ENCODE measurements at regions not wholly inside any gene's neighbourhood (a gene's known extent, or its start where the extent isn't known, plus 50 kb on each side); places are given as distances from the start of the nearest gene placed in this dataset.

DNA sequence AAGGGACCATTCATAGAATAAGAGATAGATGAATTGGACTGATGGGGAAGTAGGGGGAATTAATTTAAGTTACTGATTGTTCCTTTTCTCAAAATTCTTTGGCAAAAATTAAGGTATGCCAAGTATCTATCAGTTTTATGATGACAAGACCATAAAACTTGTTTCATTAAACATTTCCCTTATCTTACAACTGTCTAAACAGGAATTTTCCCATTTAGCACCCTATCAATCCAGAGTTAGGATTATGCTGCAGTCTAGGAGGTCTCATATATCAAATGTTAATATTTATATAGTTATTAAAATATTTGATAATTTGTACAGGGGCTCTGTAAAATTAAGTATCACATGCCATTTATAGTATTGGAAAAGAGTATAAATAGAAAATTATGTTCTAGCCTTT lies 51.5 kb upstream of the ARID1B start:
- DNase-seq (ENCODE audit: low read depth in 4 of 6, low spot score in 6 of 6): no peak
- no peaks in the 10 kb centered on the region for H3K9me3 ChIP-seq (ENCODE audit: control insufficient read depth, insufficient read depth, low read length)
- peaks cover 6% of the 10 kb centered on the region for H3K4me1 ChIP-seq (ENCODE audit: control insufficient read depth, insufficient read depth, low read length)
- H3K27ac ChIP-seq (ENCODE audit: low read depth, low read length): no peak overlapping the region
- no peak overlapping the region for H3K4me3 ChIP-seq (ENCODE audit: low read depth, low read length)
- no peaks in the 10 kb centered on the region for H3K27me3 ChIP-seq (ENCODE audit: control insufficient read depth, insufficient read depth, low read length)
- no peaks in the 10 kb centered on the region for H3K36me3 ChIP-seq (ENCODE audit: control insufficient read depth, insufficient read depth, low read length)

DNA sequence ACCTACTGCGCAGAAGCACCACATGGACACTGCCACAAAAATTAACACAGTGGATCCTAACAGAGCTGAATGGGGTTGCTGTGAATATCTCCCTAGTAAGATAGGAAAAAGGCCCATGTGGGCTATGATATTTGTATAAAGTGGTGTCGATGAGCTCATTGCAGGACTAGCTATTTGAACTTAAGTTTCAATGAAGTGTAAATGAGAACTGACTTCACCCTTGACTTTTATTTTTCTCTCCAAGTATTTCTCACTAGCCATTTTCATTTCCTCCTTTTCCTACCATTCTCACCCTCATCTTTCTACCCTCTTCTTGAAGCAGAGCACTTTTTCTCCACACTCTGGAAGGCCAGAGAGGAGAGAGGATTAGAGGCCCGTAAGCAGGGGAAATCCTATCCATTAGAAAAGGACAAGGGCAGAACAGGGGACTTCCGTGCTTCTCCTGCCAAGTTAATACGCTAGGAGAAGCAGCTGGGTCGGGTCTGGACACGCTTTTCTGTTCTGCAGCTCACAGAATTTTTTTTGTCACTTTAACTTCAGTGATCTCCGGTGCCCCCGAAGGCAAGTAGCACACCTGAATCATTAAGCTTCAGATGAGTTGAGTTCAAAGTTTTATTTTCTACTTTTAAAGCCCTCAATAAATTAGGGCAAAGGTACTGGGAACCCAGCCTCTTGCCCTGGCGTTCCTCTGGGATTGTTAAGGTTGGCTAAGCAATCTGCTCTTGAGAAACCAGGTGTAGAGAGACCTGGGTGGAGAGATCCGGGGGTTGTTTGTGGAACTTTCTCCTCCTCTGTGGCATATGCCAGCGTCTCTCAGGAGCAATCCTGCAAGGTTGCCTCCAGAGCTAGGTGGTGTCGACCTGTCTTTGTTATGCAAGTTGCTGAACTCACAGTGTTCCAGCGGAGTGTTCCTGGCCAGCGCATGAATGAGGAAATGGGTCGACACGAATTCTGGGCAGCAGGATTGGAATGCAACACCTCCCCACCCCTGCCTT lies 56.2 kb upstream of the ARID1B start:
- Histone ChIP-seq H3K27me3 (ENCODE audit: control insufficient read depth, insufficient read depth, low read length) (no peaks in the 10 kb centered on the region), H3K36me3 (ENCODE audit: control insufficient read depth, insufficient read depth, low read length) (no peaks in the 10 kb centered on the region), H3K27ac (ENCODE audit: low read depth, low read length) (peak overlapping the region; percentile 62), H3K9me3 (ENCODE audit: control insufficient read depth, insufficient read depth, low read length) (no peaks in the 10 kb centered on the region), H3K4me1 (ENCODE audit: control insufficient read depth, insufficient read depth, low read length) (peaks cover 18% of the 10 kb centered on the region), H3K4me3 (ENCODE audit: low read depth, low read length) (no peak overlapping the region)
- DNase-seq (ENCODE audit: low read depth in 4 of 6, low spot score in 6 of 6): no peak
- 57% methylated on average over 11 of the region's 17 CpGs for WGBS (ENCODE audit: insufficient coverage)

DNA sequence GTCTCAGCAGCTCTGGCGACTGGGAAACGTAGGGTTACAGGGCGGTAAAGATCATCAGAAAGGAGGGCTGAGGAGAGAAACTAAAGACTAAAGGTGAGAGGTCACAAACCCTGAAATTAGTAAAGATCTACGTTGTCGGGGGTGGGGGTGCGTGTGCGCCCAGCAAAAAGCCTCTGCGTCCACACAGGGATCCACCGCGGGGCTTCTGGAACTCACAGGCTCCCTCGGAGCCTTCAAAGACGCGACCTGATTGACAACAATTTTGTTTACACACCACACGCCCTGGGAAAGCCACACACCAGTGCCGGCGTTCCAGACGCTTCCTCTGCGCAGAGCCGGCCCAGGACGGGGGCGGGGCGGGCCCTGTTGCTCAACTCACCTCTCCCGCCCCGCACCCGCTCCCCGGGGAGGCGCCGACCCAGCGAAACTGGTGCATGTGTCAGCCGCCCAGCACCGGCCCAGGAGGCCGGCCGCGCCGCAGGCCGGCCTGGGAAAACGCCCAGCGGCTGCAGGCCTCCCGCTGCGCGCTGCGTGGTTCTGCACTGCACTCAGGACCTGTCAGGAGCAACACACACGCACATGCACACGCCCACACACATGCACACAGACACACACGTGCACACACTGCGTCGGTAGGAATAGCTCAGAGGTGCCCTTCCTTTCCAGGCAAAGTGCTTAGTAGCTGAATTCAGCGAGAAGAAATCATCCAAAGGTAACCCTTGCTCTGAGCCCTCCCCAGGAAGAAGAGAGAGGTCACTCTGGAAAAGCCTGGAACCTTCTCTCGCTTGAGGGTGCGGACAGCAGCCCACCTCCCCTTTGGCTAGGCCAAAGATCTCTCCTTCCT lies 57.2 kb upstream of the ARID1B start:
- H3K27ac ChIP-seq (ENCODE audit: low read depth, low read length): peak overlapping the region; percentile 62
- DNase-seq (ENCODE audit: low read depth in 4 of 6, low spot score in 6 of 6): peak in 3 of 6 donors; percentile 9 to 61 (median 53)
- no peaks in the 10 kb centered on the region for H3K9me3 ChIP-seq (ENCODE audit: control insufficient read depth, insufficient read depth, low read length)
- peaks cover 18% of the 10 kb centered on the region for H3K4me1 ChIP-seq (ENCODE audit: control insufficient read depth, insufficient read depth, low read length)
- H3K36me3 ChIP-seq (ENCODE audit: control insufficient read depth, insufficient read depth, low read length): no peaks in the 10 kb centered on the region
- no peak overlapping the region for H3K4me3 ChIP-seq (ENCODE audit: low read depth, low read length)
- no peaks in the 10 kb centered on the region for H3K27me3 ChIP-seq (ENCODE audit: control insufficient read depth, insufficient read depth, low read length)
- WGBS (ENCODE audit: insufficient coverage): 25% methylated on average over 49 of the region's 50 CpGs

DNA sequence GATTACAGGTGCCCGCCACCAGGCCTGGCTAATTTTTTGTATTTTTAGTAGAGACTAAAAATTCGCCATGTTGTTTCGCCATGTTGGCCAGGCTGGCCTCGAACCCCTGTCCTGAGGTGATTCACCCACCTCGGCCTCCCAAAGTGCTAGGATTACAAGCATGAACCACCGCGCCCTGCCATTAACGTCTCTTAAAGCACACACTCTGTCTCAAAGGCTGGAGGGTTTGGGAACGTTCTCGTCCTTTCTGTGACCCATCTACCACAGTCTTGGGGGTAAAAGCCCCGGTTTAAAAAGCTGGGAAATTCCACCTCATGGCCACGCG lies 57.8 kb upstream of the ARID1B start:
- DNase-seq (ENCODE audit: low read depth in 4 of 6, low spot score in 6 of 6): no peak
- H3K4me3 ChIP-seq (ENCODE audit: low read depth, low read length): no peak overlapping the region
- no peak overlapping the region for H3K27ac ChIP-seq (ENCODE audit: low read depth, low read length)
- no peaks in the 10 kb centered on the region for H3K9me3 ChIP-seq (ENCODE audit: control insufficient read depth, insufficient read depth, low read length)
- H3K36me3 ChIP-seq (ENCODE audit: control insufficient read depth, insufficient read depth, low read length): no peaks in the 10 kb centered on the region
- WGBS (ENCODE audit: insufficient coverage): 88% methylated on average over 9 of the region's 13 CpGs
- peaks cover 18% of the 10 kb centered on the region for H3K4me1 ChIP-seq (ENCODE audit: control insufficient read depth, insufficient read depth, low read length)
- no peaks in the 10 kb centered on the region for H3K27me3 ChIP-seq (ENCODE audit: control insufficient read depth, insufficient read depth, low read length)

DNA sequence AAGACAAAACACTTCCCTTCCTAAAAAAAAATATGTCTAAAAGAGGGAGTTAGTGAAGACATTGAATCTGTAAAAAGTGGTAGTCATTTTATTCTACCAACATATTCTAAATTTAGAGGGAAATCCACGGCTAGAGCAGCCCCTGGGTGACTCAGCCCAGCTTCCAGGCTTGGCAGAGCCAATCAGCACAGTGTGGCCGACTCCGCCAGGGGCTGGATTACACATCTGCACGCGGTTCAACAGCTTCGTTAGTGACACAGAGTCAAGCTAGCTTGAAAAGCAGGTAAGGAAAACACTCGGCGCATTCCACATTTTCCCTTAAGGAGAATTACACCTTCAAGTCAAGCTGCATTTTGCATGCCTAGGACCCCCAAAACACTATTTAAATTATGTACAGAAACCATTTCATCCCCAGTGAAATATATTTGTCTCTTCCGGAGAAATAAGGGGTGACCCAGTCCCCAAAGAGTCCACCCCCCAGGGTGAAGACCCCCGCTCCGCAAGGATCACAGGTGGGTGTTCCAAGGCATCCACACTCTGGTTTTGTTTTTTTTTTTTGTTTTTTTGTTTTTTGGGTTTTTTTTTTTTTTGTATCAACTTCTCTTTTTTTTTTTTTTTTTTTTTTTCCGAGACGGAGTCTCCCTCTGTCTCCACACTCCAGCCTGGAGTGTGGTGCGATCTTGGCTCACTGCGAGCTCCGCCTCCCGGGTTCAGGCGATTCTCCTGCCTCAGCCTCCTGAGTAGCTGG lies 58.4 kb upstream of the ARID1B start:
- no peak overlapping the region for H3K27ac ChIP-seq (ENCODE audit: low read depth, low read length)
- H3K4me1 ChIP-seq (ENCODE audit: control insufficient read depth, insufficient read depth, low read length): peaks cover 18% of the 10 kb centered on the region
- no peaks in the 10 kb centered on the region for H3K36me3 ChIP-seq (ENCODE audit: control insufficient read depth, insufficient read depth, low read length)
- H3K4me3 ChIP-seq (ENCODE audit: low read depth, low read length): no peak overlapping the region
- DNase-seq (ENCODE audit: low read depth in 4 of 6, low spot score in 6 of 6): peak in 1 of 6 donors; percentile 17
- 95% methylated on average over 13 of the region's 18 CpGs for WGBS (ENCODE audit: insufficient coverage)
- no peaks in the 10 kb centered on the region for H3K9me3 ChIP-seq (ENCODE audit: control insufficient read depth, insufficient read depth, low read length)
- H3K27me3 ChIP-seq (ENCODE audit: control insufficient read depth, insufficient read depth, low read length): no peaks in the 10 kb centered on the region

DNA sequence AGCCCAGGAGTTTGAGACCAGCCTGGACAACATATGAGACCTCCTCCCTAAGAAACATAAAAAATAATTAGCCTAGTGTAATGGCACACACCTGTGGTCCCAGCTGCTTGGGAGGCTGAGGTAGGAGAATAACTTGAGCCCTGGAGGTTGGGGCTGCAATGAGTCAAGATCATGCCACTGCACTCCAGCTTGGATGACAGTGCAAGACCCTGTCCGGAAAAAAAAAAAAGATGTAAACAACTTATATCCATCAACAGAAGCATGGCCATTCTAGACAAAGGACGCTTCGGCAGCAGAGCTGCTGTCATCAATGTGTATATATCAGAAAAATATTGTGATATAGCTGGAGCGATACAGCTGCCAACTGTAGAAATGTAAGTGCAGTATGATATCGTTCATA lies 59.6 kb upstream of the ARID1B start:
- no peak for DNase-seq (ENCODE audit: low read depth in 4 of 6, low spot score in 6 of 6)
- Histone ChIP-seq H3K4me1 (ENCODE audit: control insufficient read depth, insufficient read depth, low read length) (peaks cover 18% of the 10 kb centered on the region), H3K36me3 (ENCODE audit: control insufficient read depth, insufficient read depth, low read length) (no peaks in the 10 kb centered on the region), H3K4me3 (ENCODE audit: low read depth, low read length) (no peak overlapping the region), H3K27ac (ENCODE audit: low read depth, low read length) (no peak overlapping the region), H3K9me3 (ENCODE audit: control insufficient read depth, insufficient read depth, low read length) (no peaks in the 10 kb centered on the region), H3K27me3 (ENCODE audit: control insufficient read depth, insufficient read depth, low read length) (no peaks in the 10 kb centered on the region)
- WGBS (ENCODE audit: insufficient coverage): 100% methylated on average over 1 of the region's 5 CpGs

DNA sequence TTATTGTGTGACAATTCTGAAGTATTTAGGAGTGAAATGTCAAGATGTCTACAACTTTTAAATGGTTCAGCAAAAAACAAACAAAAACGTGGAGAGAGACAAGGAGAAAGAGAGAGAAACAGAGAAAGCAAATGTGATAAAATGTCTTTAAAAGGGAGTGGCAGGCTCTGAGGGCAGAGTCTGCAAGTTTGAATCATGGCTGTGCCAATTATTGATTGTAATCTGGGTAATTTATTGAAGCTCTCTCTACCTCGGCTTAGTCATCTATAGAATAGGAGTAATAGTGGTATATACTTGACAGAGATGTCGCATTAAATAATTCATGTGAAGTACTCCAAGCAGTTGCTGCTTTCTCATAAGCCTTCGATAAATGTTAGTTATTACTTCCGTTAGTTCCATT lies 61.3 kb upstream of the ARID1B start:
- no peak for DNase-seq (ENCODE audit: low read depth in 4 of 6, low spot score in 6 of 6)
- 69% methylated on average over 2 of the region's 5 CpGs for WGBS (ENCODE audit: insufficient coverage)
- Histone ChIP-seq H3K4me3 (ENCODE audit: low read depth, low read length) (no peak overlapping the region), H3K9me3 (ENCODE audit: control insufficient read depth, insufficient read depth, low read length) (no peaks in the 10 kb centered on the region), H3K36me3 (ENCODE audit: control insufficient read depth, insufficient read depth, low read length) (no peaks in the 10 kb centered on the region), H3K27me3 (ENCODE audit: control insufficient read depth, insufficient read depth, low read length) (no peaks in the 10 kb centered on the region), H3K27ac (ENCODE audit: low read depth, low read length) (no peak overlapping the region), H3K4me1 (ENCODE audit: control insufficient read depth, insufficient read depth, low read length) (peaks cover 13% of the 10 kb centered on the region)

DNA sequence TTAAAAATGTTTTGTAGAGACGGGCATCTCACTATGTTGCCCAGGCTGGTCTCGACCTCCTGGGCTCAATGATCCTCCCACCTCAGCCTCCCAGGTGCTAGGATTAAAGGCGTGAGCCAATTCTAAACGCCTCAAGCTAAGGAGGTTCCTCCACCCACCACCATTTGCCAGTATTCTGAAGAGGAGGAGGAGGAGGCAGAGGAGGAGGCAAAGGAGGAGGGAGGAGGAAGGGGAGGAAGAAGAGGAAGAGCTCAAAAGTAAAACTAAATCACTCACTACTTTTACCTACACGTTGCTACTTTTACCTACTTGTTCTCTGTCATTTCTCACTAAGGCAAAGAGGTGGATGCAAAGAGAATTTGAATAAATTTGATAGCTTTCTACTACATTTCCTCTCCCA lies 63.6 kb upstream of the ARID1B start:
- no peaks in the 10 kb centered on the region for H3K4me1 ChIP-seq (ENCODE audit: control insufficient read depth, insufficient read depth, low read length)
- no peak for DNase-seq (ENCODE audit: low read depth in 4 of 6, low spot score in 6 of 6)
- WGBS (ENCODE audit: insufficient coverage): 100% methylated on average over 1 of the region's 5 CpGs
- no peaks in the 10 kb centered on the region for H3K36me3 ChIP-seq (ENCODE audit: control insufficient read depth, insufficient read depth, low read length)
- no peak overlapping the region for H3K4me3 ChIP-seq (ENCODE audit: low read depth, low read length)
- H3K27ac ChIP-seq (ENCODE audit: low read depth, low read length): no peak overlapping the region
- no peaks in the 10 kb centered on the region for H3K9me3 ChIP-seq (ENCODE audit: control insufficient read depth, insufficient read depth, low read length)
- H3K27me3 ChIP-seq (ENCODE audit: control insufficient read depth, insufficient read depth, low read length): no peaks in the 10 kb centered on the region

DNA sequence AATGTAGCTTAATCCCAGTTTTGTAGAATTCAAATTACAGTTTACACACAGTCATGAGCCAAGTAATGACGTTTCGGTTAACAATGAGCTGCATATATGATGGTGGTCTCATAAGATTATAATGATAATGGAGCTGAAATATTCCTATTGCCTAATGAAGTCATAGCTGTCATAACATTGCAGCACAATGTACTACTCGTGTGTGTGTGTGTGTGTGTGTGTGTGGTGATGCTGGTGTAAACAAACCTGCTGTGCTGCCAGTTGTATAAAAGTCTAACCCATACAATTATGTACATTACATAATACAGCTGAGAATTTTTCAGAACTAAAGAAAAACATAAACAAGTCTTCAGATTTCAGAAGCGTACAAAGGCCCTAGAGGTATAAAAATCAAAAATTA lies 66.7 kb upstream of the ARID1B start:
- no CpG with 5 or more reads among the region's 4 CpGs for WGBS (ENCODE audit: insufficient coverage)

More for the DNA sequence above, 66.7 kb upstream of the ARID1B start:
- H3K4me1 ChIP-seq (ENCODE audit: control insufficient read depth, insufficient read depth, low read length): no peaks in the 10 kb centered on the region
- no peak for DNase-seq (ENCODE audit: low read depth in 4 of 6, low spot score in 6 of 6)
- H3K9me3 ChIP-seq (ENCODE audit: control insufficient read depth, insufficient read depth, low read length): no peaks in the 10 kb centered on the region
- no peaks in the 10 kb centered on the region for H3K27me3 ChIP-seq (ENCODE audit: control insufficient read depth, insufficient read depth, low read length)
- H3K4me3 ChIP-seq (ENCODE audit: low read depth, low read length): no peak overlapping the region
- H3K27ac ChIP-seq (ENCODE audit: low read depth, low read length): no peak overlapping the region
- H3K36me3 ChIP-seq (ENCODE audit: control insufficient read depth, insufficient read depth, low read length): no peaks in the 10 kb centered on the region
